GM18502 (cell line): ENCODE measurements at regions not wholly inside any gene's neighbourhood (a gene's known extent, or its start where the extent isn't known, plus 50 kb on each side); places are given as distances from the start of the nearest gene placed in this dataset.
"Not testable (repeated sequence)": the region's sequence is repeated elsewhere in the genome, so short reads cannot be mapped to it uniquely, and the experiment has no call there.

ENCODE experiments used
- ATAC-seq: cut with Tn5 transposase; IDR thresholded peaks from one replicate; pipeline ENCODE4 v1.9.1; 2021; ENCODE audit warnings: mild to moderate bottlenecking; ENCODE audit not compliant: unreplicated experiment, poor library complexity

- ATAC-seq: not testable (repeated sequence)
Measured at GRCh38 chr4:131883181-131883580, 1265.9 kb upstream of the PCDH10 start.

GRCh38 chr4:131925662-131926061, 1223.4 kb upstream of the PCDH10 start:
- not testable (repeated sequence) for ATAC-seq

- ATAC-seq: not testable (repeated sequence)
Measured at GRCh38 chr4:131967646-131968045, 1181.4 kb upstream of the PCDH10 start.

GRCh38 chr4:131974730-131975129, 1174.4 kb upstream of the PCDH10 start:
- ATAC-seq: no peak

GRCh38 chr4:131975276-131976132, 1173.6 kb upstream of the PCDH10 start:
- not testable (repeated sequence) for ATAC-seq

- ATAC-seq: not testable (repeated sequence)
Measured at GRCh38 chr4:131976133-131977002, 1172.7 kb upstream of the PCDH10 start.

GRCh38 chr4:131978120-131978519, 1171.0 kb upstream of the PCDH10 start:
- ATAC-seq: no peak

GRCh38 chr4:131989576-131989975, 1159.5 kb upstream of the PCDH10 start:
- ATAC-seq: no peak

GRCh38 chr4:132001542-132001941, 1147.6 kb upstream of the PCDH10 start:
- ATAC-seq: no peak

- ATAC-seq: no peak
Measured at GRCh38 chr4:132003593-132003992, 1145.5 kb upstream of the PCDH10 start.

- no peak for ATAC-seq
Measured at GRCh38 chr4:132015321-132015720, 1133.8 kb upstream of the PCDH10 start.

GRCh38 chr4:132016703-132017350, 1132.3 kb upstream of the PCDH10 start:
- no peak for ATAC-seq

GRCh38 chr4:132026166-132026565, 1122.9 kb upstream of the PCDH10 start:
- no peak for ATAC-seq

- no peak for ATAC-seq
Measured at GRCh38 chr4:132026816-132027215, 1122.3 kb upstream of the PCDH10 start.

- ATAC-seq: no peak
Measured at GRCh38 chr4:132056496-132056895, 1092.6 kb upstream of the PCDH10 start.

GRCh38 chr4:132059227-132059626, 1089.9 kb upstream of the PCDH10 start:
- ATAC-seq: no peak

GRCh38 chr4:132062611-132063239, 1086.4 kb upstream of the PCDH10 start:
- no peak for ATAC-seq

GRCh38 chr4:132063829-132064228, 1085.3 kb upstream of the PCDH10 start:
- ATAC-seq: no peak

GRCh38 chr4:132065940-132066495, 1083.1 kb upstream of the PCDH10 start:
- no peak for ATAC-seq

GRCh38 chr4:132071815-132072214, 1077.3 kb upstream of the PCDH10 start:
- ATAC-seq: no peak
